CD4-positive, alpha-beta T cell treated with Interleukin-6 at 100 ng/mL for 8 hours (primary cell): ENCODE measurements at regions not wholly inside any gene's neighbourhood (a gene's known extent, or its start where the extent isn't known, plus 50 kb on each side); places are given as distances from the start of the nearest gene placed in this dataset.
"Not testable (repeated sequence)": the region's sequence is repeated elsewhere in the genome, so short reads cannot be mapped to it uniquely, and the experiment has no call there.

Source experiments
- DNase-seq: peaks from one replicate; pipeline ENCODE4 v3.0.0-alpha.2; 2020; ENCODE audit warnings: mixed read lengths, low spot score

- no peak for DNase-seq
Observed at GRCh38 chr1:229013981-229014380, 256.9 kb upstream of the RAB4A start.

GRCh38 chr1:229015806-229016205 is 255.1 kb upstream of the RAB4A start:
- no peak for DNase-seq

GRCh38 chr1:229017091-229017490 is 253.8 kb upstream of the RAB4A start:
- DNase-seq = no peak

- DNase-seq = no peak
Observed at GRCh38 chr1:229018674-229019295, 252.1 kb upstream of the RAB4A start.

DNA sequence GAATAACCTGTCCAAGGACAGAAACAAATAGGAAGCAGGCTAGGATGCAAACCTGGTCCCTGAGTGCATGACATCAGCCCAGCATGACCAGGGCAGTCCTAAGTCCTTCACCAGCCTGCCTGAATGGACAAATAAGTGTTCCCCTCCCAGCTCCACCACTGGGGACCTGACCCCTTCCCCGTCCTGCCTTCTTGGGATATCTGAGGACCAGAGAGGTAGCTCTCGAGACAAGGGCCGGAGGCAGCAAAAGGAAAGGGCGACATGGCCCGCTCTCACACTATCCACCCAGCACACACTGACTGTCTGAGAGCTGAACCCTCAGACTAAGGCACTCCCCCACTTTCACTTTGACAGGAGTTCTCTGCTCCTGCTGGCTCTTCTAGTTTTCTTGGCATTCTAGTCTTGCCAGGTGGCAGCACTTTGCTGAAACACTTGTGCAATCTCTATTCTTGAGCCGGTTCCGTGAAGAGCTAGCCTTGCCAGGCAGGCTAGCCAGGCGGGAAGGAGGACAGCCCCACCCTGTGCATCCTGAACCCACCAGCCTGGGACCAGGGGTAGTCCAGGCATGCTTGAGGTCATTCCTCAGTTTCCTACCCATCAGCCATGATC is 251.1 kb upstream of the RAB4A start:
- DNase-seq = no peak

GRCh38 chr1:229021034-229021433 is 249.9 kb upstream of the RAB4A start:
- not testable (repeated sequence) for DNase-seq

DNA sequence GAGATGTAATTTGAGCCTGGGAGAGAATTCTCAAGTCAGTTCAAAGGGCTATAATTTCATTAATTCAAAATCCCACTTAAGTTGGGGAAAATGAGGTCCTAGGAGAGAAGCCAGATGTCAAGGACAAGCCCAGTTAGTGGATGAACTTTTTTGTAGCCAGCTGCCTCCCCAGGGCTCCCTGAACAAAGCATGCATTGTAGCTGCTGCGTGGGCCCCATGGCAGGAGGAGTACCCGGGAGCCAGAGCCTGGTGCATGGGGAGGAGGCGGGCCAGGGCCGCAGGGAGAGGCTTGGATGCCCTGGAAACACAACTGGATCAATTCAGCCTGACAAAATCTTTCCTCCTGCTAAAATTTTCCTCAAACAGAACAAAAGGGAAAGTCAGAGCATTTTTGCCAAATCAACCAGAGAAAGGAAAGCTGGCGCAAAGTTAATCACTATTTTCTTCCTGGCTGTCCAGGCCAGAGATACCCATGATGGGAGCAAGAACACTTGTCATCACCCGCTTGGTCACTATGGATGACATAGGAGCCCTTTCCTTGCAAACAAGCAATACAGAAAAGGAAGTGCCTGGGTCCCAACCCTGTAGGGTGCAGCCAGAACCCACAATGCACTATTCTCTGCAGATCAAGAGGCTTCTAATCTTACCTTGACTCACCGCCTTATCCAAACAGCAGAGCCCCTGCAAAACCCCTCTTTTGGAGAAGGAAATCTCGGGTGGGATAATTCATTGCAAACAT is 248.1 kb upstream of the RAB4A start:
- no peak for DNase-seq

GRCh38 chr1:229023651-229024300 is 247.1 kb upstream of the RAB4A start:
- no peak for DNase-seq

DNA sequence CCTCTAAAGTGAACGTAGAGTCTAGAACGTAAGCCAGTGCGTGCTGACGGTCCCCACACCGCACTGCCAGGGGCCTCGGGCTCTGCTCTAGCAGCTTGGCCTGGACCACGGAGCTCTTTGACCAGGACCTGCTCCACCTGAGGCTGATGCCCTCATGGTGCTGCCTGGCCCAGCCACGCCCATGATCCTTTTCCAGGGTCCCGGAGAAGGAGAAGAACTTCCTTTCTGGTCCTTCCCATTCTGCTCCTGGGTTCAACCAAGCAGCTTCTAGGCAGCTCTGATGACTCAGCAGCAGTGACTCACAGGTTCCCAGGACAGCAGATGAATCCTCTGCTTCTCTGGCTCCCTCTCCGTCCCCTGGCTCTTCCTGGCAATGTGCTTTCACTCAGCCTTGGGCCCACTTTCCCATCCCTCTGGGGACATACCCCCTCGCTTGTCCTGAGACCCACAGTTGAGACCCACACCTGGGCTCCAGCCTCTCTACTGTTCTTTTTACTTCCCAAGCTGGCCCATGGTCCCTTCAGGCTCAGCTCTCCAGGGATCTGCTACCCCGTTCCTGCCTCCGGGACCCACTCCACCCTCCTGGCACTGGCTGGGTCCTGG is 246.3 kb upstream of the RAB4A start:
- DNase-seq = no peak

- DNase-seq = no peak
Observed at GRCh38 chr1:229025576-229025975, 245.3 kb upstream of the RAB4A start.

GRCh38 chr1:229027158-229027557 is 243.8 kb upstream of the RAB4A start:
- no peak for DNase-seq

GRCh38 chr1:229027622-229028182 is 243.2 kb upstream of the RAB4A start:
- DNase-seq = peak; percentile 29

DNA sequence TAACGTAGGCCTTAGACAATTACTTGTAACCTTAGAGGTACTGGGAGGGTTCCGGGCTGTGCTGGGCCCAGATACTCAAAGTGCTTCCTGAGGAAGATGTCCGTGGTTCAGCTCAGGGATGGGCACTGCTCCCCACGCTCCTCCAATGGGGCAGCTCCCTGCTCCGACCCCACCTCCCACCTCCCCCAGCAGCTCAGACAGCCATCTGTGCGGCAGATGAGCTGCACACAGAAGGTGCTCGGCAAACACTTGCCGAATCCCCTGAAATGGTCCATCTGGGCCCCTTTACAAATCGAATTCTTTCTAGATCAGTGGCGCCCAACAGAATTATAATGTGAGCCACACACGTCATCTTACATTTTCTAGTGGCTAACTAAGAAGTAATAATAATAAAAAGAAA is 242.4 kb upstream of the RAB4A start:
- DNase-seq = no peak

- DNase-seq = no peak
Observed at GRCh38 chr1:229028987-229029878, 241.7 kb upstream of the RAB4A start.

DNA sequence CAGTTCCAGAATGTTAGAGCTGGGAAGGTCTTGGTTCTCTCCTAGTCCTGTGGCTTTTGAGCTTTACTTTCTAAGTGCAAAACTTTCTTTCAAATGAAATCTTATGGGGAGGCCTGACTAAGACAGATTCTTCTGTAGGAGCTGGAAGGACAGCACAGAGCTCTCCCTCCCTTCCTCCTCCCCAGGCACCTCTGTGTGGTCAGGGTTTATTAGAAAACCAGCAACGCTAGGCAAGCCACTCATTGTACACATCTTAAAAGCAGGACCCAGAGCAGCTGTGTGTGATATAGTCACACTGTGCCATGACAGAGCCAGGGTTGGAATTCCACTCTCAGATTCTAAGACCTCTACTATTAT is 241.1 kb upstream of the RAB4A start:
- no peak for DNase-seq

DNA sequence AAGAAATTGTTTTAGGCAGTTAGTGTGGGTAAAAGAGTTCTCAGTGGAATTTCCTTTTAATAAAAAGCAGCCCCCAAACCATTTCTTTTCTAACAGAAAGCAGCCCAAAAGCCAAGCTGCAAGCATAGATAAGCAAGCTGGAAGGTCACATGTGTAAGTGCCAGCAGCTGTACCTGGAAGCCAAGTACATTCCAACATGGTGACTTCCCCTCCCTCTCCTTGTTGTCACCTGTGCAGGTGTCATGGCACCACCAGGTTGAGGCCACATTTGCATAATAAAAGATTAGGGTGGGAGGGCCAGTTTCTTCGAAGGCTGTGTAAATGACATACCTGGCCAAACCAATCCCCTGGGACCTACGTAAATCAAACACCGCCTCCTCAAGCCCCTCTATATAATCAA is 240.3 kb upstream of the RAB4A start:
- DNase-seq = no peak

DNA sequence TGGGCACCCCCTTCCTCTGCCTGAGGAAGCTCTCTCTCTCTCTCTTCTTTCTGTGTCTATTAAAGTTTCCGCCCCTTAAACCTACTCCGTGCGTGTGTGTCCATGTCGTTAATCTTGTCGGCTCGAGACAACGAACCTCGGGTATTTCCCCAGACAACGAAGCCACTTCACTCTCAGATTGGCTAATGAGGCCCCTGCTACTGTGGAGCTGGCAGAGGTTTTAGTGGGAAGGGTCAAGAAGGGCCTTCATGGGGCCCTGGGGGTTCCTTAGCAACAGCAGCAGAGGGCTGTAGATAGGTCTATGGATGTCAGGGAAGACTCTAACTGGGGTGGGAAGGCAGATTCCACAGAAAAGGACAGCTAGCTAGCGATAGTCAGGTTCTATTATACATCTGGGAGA is 239.8 kb upstream of the RAB4A start:
- no peak for DNase-seq

DNA sequence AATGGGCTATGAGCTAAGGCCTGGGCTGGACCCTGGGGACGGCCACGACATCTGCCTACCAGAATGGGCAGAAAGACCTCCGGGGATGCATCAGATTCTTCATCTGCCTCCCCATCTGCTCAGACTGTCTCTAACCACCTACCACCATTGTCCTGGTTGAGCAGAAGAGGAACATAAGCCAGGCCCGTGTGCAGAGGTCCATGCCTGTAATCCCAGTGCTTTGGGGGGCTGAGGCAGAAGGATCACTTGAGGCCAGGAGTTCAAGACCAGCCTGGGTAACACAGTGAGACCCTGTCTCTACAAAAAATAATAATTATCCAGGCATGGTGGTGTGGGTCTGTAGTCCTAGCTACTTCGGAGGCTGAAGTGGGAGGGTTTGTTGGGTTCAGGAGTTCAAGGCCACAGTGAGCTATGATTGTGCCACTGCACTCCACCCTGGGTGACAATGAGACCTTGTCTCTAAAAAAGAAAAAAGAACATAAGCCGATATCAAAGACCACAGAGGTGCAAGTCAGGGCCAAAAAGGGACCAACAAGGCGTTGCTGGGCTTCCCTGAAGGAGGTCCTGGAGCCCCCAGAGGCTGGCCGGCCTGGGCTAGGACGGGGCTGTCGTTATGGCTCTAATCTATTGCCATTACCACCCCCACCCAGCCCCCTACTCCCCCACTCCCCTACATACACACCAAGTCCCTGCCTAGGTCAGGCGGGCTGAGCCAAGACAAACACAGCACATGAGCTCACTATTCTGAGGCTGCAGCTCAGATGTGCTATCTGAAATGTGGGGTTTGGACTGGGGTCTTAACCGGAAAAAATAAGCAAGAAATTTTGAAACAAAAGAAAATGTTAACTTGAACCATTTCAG is 239.2 kb upstream of the RAB4A start:
- no peak for DNase-seq

- DNase-seq = no peak
Observed at GRCh38 chr1:229032375-229032774, 238.5 kb upstream of the RAB4A start.

- DNase-seq = no peak
Observed at GRCh38 chr1:229033480-229033879, 237.4 kb upstream of the RAB4A start.
